PC-9 (cell line): ENCODE measurements at regions not wholly inside any gene's neighbourhood (a gene's known extent, or its start where the extent isn't known, plus 50 kb on each side); places are given as distances from the start of the nearest gene placed in this dataset.

Experiments
- BruUV-seq: library from RNA; stranded (reverse); fragments of 400-500 nt; replicated peaks from 2 replicates; lab custom pipeline; 2021; lab: Mats Ljungman, UMichigan
- CTCF ChIA-PET: fragments of 300-600 bp; sonication (Branson Sonifier 250); formaldehyde crosslinking; loops from one replicate; lab custom pipeline; 2022; ENCODE audit warnings: antibody characterized with exemption; lab: Charles Lee
- POLR2A ChIA-PET: fragments of 300-600 bp; sonication (Branson Sonifier 250); formaldehyde crosslinking; loops from one replicate; lab custom pipeline; 2022; ENCODE audit warnings: antibody characterized with exemption; ENCODE audit not compliant: unreplicated experiment; lab: Charles Lee
- DNase-seq, 2 experiments: peaks; one replicate each; pipeline versions ENCODE4 v3.0.0 to v3.0.0-alpha.2; 2015 to 2022; ENCODE audit warnings: mixed read lengths in 1 of 2
- H2AFZ ChIP-seq: fragments of 200-600 bp; sonication (generic); 2 replicates; pipeline ENCODE4 v1.8.1; 2017; ENCODE audit warnings: antibody characterized with exemption
- H3F3A ChIP-seq: fragments of 200-600 bp; sonication (generic); 2 replicates; pipeline ENCODE4 v1.8.1; 2017; ENCODE audit warnings: antibody characterized with exemption, mild to moderate bottlenecking, low read depth; ENCODE audit not compliant: insufficient read depth
- H3K27ac ChIP-seq: fragments of 200-600 bp; sonication (generic); 2 replicates; pipeline ENCODE4 v1.6.1; 2016; ENCODE audit warnings: mixed run types
- H3K27me3 ChIP-seq: fragments of 200-600 bp; sonication (generic); 2 replicates; pipeline ENCODE4 v1.6.1; 2016; ENCODE audit warnings: low read depth, mixed run types; ENCODE audit not compliant: insufficient read depth
- H3K36me3 ChIP-seq: fragments of 200-600 bp; sonication (generic); 2 replicates; pipeline ENCODE4 v1.6.1; 2016; ENCODE audit warnings: low read depth, mixed run types
- H3K4me1 ChIP-seq: fragments of 200-600 bp; sonication (generic); replicated peaks from 2 replicates; pipeline ENCODE4 v1.6.1; 2016; ENCODE audit warnings: mixed run types; ENCODE audit not compliant: insufficient read depth
- H3K4me2 ChIP-seq: fragments of 200-600 bp; sonication (generic); 2 replicates; pipeline ENCODE4 v1.6.1; 2017; ENCODE audit warnings: mixed run types
- H3K4me3 ChIP-seq: fragments of 200-600 bp; sonication (generic); 2 replicates; pipeline ENCODE4 v1.6.1; 2016; ENCODE audit warnings: mixed run types
- H3K79me2 ChIP-seq: fragments of 200-600 bp; sonication (generic); 2 replicates; pipeline ENCODE4 v1.6.1; 2017; ENCODE audit warnings: low read depth, mixed run types
- H3K9me2 ChIP-seq: fragments of 200-600 bp; sonication (generic); 2 replicates; pipeline ENCODE4 v1.8.1; 2017; ENCODE audit warnings: mild to moderate bottlenecking; ENCODE audit not compliant: insufficient read depth
- H3K9me3 ChIP-seq: fragments of 200-600 bp; sonication (generic); 2 replicates; pipeline ENCODE4 v1.8.1; 2016; ENCODE audit warnings: low read depth; ENCODE audit not compliant: insufficient read depth
- H4K20me1 ChIP-seq: fragments of 200-600 bp; sonication (generic); 2 replicates; pipeline ENCODE4 v1.8.1; 2017; ENCODE audit not compliant: insufficient read depth
- EZH2 ChIP-seq: fragments of 200-600 bp; sonication (generic); IDR thresholded peaks from 2 replicates; pipeline ENCODE4 v1.8.0; 2017; ENCODE audit warnings: antibody characterized with exemption, low read depth
- intact Hi-C: fragments of 100-400 bp; cut with micrococcal nuclease; formaldehyde crosslinking; loops from one replicate; pipeline ENCODE4 v1.10.0; 2022; ENCODE audit not compliant: unreplicated experiment
- TF ChIP-seq, protein P1 (sequence below): fragments of 200-600 bp; sonication (generic); conservative IDR thresholded peaks from 2 replicates; pipeline ENCODE4 v1.6.1; 2017; ENCODE audit warnings: mixed run types, antibody characterized with exemption, mild to moderate bottlenecking, moderate library complexity

DNA sequence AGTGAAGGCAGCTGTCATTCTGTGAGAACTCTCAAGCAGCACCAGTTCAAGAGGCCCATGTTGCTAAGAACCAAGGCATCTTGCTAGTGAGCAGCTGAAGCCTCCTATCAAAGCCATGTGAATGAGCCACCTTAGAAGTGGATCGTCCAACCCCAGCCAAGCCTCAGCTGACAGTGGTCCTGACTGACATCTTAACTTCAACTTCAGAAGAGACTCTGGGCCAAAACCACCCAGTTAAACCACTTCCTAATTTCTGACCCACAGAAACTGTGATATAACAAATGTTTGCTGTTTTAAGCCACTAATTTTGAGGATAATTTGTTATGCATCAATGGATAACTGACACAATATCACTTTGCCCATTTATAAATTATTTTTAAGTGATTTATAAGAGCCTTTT lies 256.0 kb downstream of the RPAP3 start:
- H4K20me1 ChIP-seq, result no peaks in the 10 kb centered on the region
- no peaks in the 10 kb centered on the region for H3K4me1 ChIP-seq
- POLR2A ChIA-PET, result no interaction called here
- H3K27ac ChIP-seq, result no peak overlapping the region
- TF ChIP-seq EZH2, result no peak
- TF ChIP-seq, protein P1, sequence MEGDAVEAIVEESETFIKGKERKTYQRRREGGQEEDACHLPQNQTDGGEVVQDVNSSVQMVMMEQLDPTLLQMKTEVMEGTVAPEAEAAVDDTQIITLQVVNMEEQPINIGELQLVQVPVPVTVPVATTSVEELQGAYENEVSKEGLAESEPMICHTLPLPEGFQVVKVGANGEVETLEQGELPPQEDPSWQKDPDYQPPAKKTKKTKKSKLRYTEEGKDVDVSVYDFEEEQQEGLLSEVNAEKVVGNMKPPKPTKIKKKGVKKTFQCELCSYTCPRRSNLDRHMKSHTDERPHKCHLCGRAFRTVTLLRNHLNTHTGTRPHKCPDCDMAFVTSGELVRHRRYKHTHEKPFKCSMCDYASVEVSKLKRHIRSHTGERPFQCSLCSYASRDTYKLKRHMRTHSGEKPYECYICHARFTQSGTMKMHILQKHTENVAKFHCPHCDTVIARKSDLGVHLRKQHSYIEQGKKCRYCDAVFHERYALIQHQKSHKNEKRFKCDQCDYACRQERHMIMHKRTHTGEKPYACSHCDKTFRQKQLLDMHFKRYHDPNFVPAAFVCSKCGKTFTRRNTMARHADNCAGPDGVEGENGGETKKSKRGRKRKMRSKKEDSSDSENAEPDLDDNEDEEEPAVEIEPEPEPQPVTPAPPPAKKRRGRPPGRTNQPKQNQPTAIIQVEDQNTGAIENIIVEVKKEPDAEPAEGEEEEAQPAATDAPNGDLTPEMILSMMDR, result no peak
- no peak overlapping the region for H2AFZ ChIP-seq
- no peaks in the 10 kb centered on the region for H3F3A ChIP-seq
- no peaks in the 10 kb centered on the region for H3K9me2 ChIP-seq
- DNase-seq, result no peak
- CTCF ChIA-PET, result no interaction called here
- H3K9me3 ChIP-seq, result no peaks in the 10 kb centered on the region
- intact Hi-C loops, result no loop called here
- H3K27me3 ChIP-seq, result no peaks in the 10 kb centered on the region
- BruUV-seq, result no TSS peak
- H3K36me3 ChIP-seq, result no peaks in the 10 kb centered on the region
- H3K79me2 ChIP-seq, result no peaks in the 10 kb centered on the region
- no peak overlapping the region for H3K4me3 ChIP-seq
- no peak overlapping the region for H3K4me2 ChIP-seq

DNA sequence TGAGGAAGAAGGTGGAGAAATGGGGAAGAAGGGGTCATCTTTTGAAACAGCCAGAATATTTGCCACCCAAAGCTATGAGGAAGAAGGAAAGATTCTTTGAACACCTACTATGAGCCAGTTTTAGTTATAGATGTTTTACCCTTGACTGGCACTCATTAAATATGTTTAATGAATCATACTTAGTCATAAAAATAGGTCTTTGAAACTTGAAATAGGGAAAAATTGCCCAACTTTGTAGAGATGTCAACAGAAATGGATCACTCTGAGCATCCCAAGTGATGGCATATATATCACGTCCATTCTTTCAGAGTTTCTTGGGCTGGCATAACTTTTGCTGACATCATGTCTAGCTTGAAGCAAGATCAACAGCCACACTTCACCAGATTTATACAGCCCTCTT lies 263.5 kb downstream of the RPAP3 start:
- no peak overlapping the region for H3K4me2 ChIP-seq
- POLR2A ChIA-PET, result no interaction called here
- no peaks in the 10 kb centered on the region for H4K20me1 ChIP-seq

DNA sequence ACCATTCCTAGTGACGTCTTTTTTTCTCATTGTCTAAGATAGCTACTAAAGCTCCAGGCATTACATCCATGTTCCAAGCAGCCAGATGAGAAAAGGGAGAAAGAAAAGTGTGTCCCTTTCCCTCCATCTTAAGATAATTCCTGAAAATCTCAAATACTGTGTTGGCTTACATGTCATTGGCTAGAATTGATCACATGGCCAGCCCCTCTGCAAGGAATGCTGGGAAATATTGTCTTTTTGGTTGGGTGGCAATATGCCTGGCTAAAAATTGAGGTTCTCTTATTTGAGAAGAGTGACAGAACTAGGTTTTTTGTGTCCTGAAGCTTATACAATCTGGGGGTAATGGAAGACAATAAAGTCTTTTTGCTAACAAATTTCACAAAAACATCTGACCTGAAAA lies 264.3 kb downstream of the RPAP3 start:
- intact Hi-C loops, result no loop called here
- CTCF ChIA-PET, result no interaction called here
- TF ChIP-seq EZH2, result no peak
- TF ChIP-seq, protein P1, result no peak

More for the DNA sequence above, 263.5 kb downstream of the RPAP3 start:
- H3K4me3 ChIP-seq, result no peak overlapping the region
- H3K4me1 ChIP-seq, result no peaks in the 10 kb centered on the region
- no TSS peak for BruUV-seq
- no peaks in the 10 kb centered on the region for H3K79me2 ChIP-seq
- no peak overlapping the region for H3K27ac ChIP-seq
- intact Hi-C loops, result no loop called here
- H3F3A ChIP-seq, result no peaks in the 10 kb centered on the region
- DNase-seq, result no peak
- H3K27me3 ChIP-seq, result no peaks in the 10 kb centered on the region
- TF ChIP-seq, protein P1, result no peak
- no peak for TF ChIP-seq EZH2
- H3K9me2 ChIP-seq, result no peaks in the 10 kb centered on the region
- CTCF ChIA-PET, result no interaction called here
- no peak overlapping the region for H2AFZ ChIP-seq
- no peaks in the 10 kb centered on the region; the same call in none of the 2 replicates for H3K9me3 ChIP-seq
- no peaks in the 10 kb centered on the region for H3K36me3 ChIP-seq

More for the DNA sequence above, 264.3 kb downstream of the RPAP3 start:
- Histone ChIP-seq H3K36me3 (no peaks in the 10 kb centered on the region), H2AFZ (no peak overlapping the region), H3K4me3 (no peak overlapping the region), H3K4me1 (no peaks in the 10 kb centered on the region), H3K4me2 (no peak overlapping the region), H3K27ac (no peak overlapping the region), H4K20me1 (no peaks in the 10 kb centered on the region), H3F3A (no peaks in the 10 kb centered on the region), H3K9me2 (no peaks in the 10 kb centered on the region), H3K27me3 (no peaks in the 10 kb centered on the region), H3K79me2 (no peaks in the 10 kb centered on the region), H3K9me3 (no peaks in the 10 kb centered on the region; the same call in none of the 2 replicates)
- BruUV-seq, result no TSS peak
- DNase-seq, result no peak
- POLR2A ChIA-PET, result no interaction called here
